Central memory CD8-positive, alpha-beta T cell (primary cell): ENCODE measurements at regions not wholly inside any gene's neighbourhood (a gene's known extent, or its start where the extent isn't known, plus 50 kb on each side); places are given as distances from the start of the nearest gene placed in this dataset.

Experiments
- ATAC-seq: fragments of 150-1000 bp; cut with Tn5 transposase; replicated peaks from 2 replicates; pipeline ENCODE4 v1.10.0; 2022; ENCODE audit warnings: mild to moderate bottlenecking, moderate FRiP score, moderate number of reproducible peaks; ENCODE audit not compliant: poor library complexity, severe bottlenecking; ENCODE audit errors: extremely low read depth
- DNase-seq, 2 donors: peaks; one replicate each; pipeline ENCODE4 v3.0.0; 2021; ENCODE audit warnings: low spot score in 2 of 2
- H3K27ac Mint-ChIP-seq: one replicate; pipeline ENCODE4 v1.8.0; 2022; ENCODE audit warnings: low read depth, mild to moderate bottlenecking, moderate library complexity, mixed read lengths
- H3K27me3 Mint-ChIP-seq: one replicate; pipeline ENCODE4 v1.8.0; 2022; ENCODE audit warnings: mixed read lengths
- H3K36me3 Mint-ChIP-seq: one replicate; pipeline ENCODE4 v1.8.0; 2022; ENCODE audit warnings: mild to moderate bottlenecking, moderate library complexity, mixed read lengths; ENCODE audit not compliant: insufficient read depth
- H3K4me1 Mint-ChIP-seq: one replicate; pipeline ENCODE4 v1.8.0; 2022; ENCODE audit warnings: mixed read lengths
- H3K4me3 Mint-ChIP-seq: one replicate; pipeline ENCODE4 v1.8.0; 2022; ENCODE audit warnings: mild to moderate bottlenecking, moderate library complexity, mixed read lengths
- H3K9me3 Mint-ChIP-seq: one replicate; pipeline ENCODE4 v1.8.0; 2022; ENCODE audit warnings: mixed read lengths

DNA sequence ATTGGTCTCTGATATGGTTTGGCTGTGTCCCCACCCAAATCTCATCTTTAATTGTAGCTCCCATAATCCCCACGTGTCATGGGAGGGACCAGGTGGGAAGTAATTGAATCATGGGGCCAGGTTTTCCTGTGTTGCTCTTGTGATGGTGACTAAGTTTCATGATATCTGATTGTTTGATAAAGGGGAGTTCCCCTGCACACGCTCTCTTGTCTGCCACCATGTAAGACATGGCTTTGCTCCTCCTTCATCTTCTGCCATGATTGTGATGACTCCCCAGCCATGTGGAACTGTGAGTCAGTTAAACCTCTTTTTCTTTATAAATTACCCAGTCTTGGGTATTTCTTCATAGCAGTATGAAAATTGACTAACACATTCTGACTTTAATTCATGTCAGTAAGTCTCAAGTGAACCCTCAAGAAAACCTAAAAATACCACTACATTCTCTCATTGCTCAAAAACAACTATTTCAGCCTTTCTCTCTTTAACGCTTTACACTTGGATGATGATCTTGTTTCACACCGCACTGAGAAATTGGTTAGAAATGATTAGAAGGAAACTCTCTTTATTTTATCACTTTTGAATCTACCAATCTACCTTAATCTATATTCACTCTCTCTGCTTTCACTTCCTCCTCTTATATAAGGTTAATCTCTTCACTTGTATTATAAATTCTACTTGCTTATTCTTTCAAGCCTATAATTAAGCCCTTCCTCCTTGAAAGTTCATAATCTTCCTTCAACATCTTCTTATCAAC, 110.1 kb downstream of the GALR1 start:
- ATAC-seq, result no peak
- Mint-ChIP-seq H3K9me3 (peaks cover 29% of the 10 kb centered on the region), H3K4me1 (no peaks in the 10 kb centered on the region), H3K4me3 (no peak overlapping the region), H3K36me3 (no peaks in the 10 kb centered on the region), H3K27ac (no peak overlapping the region), H3K27me3 (peaks cover 81% of the 10 kb centered on the region)
- DNase-seq, result no peak

DNA sequence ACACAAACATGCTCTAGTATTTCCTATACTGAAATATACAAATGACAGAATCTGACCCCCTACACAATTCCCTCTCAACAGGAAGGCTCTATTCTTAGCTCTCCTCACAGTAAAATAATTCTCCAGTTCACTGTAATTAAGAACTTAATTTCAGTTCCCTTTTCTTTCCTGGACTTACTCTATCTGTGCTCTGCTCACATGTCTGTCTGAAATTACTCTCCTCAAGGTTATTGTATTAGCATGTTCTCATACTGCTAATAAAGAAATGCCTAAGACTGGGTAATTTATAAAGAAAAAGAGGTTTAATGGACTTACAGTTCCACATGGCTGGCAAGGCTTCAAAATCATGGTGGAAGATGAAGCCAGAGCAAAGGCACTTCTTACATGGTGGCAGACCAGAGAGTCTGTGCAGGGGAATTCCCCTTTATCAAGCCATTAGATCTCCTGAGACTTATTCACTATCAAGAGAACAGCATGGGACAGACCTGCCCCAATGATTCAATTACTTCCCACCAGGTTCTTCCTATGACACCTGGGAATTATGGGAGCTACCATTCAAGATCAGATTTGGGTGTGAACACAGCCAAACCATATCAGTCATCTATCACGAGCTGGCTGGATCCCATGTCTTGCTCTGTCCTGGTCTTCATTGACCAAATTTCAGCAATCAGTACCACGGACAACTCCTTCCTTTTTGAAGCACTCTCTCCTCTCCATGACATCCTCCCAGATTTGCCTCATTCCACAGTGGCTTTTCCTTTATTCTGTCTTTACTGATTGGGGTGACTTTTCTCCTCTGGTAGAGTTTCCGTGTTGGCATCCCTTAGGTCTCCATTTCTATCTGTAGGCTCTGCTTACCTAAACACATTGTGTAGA, 110.9 kb downstream of the GALR1 start:
- Mint-ChIP-seq H3K36me3 (no peaks in the 10 kb centered on the region), H3K9me3 (peaks cover 29% of the 10 kb centered on the region), H3K27me3 (peaks cover 81% of the 10 kb centered on the region), H3K4me3 (no peak overlapping the region), H3K27ac (no peak overlapping the region), H3K4me1 (no peaks in the 10 kb centered on the region)
- no peak for ATAC-seq
- no peak for DNase-seq

GRCh38 chr18:77361382-77361781, 111.7 kb downstream of the GALR1 start:
- DNase-seq (no peak), ATAC-seq (no peak)
- H3K27ac Mint-ChIP-seq, result no peak overlapping the region
- H3K4me1 Mint-ChIP-seq, result no peaks in the 10 kb centered on the region
- peaks cover 81% of the 10 kb centered on the region for H3K27me3 Mint-ChIP-seq
- peaks cover 29% of the 10 kb centered on the region for H3K9me3 Mint-ChIP-seq
- H3K36me3 Mint-ChIP-seq, result no peaks in the 10 kb centered on the region
- no peak overlapping the region for H3K4me3 Mint-ChIP-seq

DNA sequence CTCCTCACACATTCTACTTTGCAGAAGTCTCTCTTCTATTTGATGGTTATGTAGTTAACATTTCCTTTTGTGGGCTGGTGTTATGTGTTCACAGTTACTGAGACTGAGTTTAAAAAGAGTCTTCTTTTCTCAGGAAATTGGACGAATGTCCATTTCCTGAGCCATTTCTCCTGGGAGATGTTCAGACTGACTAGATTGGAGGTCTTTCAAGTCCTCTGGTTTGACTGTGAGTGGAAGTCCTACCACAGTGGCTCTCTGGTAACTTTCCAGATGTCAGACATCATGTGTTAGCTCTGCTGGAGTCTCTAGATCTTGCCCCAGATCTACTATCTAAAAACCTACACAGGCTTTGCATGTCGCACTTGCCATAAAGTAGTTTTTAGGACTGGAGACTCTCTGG, 116.0 kb downstream of the GALR1 start:
- peaks cover 24% of the 10 kb centered on the region for H3K9me3 Mint-ChIP-seq

GRCh38 chr18:77366067-77366719, 116.5 kb downstream of the GALR1 start:
- Mint-ChIP-seq H3K27me3 (peaks cover 81% of the 10 kb centered on the region), H3K9me3 (peaks cover 19% of the 10 kb centered on the region), H3K4me3 (no peak overlapping the region), H3K27ac (no peak overlapping the region), H3K4me1 (no peaks in the 10 kb centered on the region), H3K36me3 (no peaks in the 10 kb centered on the region)
- ATAC-seq, result peak; percentile 43
- no peak for DNase-seq

More for the DNA sequence above, 116.0 kb downstream of the GALR1 start:
- no peak overlapping the region for H3K4me3 Mint-ChIP-seq
- H3K27me3 Mint-ChIP-seq, result peaks cover 86% of the 10 kb centered on the region
- no peaks in the 10 kb centered on the region for H3K36me3 Mint-ChIP-seq
- H3K4me1 Mint-ChIP-seq, result no peaks in the 10 kb centered on the region
- H3K27ac Mint-ChIP-seq, result no peak overlapping the region
- ATAC-seq (no peak), DNase-seq (no peak)

DNA sequence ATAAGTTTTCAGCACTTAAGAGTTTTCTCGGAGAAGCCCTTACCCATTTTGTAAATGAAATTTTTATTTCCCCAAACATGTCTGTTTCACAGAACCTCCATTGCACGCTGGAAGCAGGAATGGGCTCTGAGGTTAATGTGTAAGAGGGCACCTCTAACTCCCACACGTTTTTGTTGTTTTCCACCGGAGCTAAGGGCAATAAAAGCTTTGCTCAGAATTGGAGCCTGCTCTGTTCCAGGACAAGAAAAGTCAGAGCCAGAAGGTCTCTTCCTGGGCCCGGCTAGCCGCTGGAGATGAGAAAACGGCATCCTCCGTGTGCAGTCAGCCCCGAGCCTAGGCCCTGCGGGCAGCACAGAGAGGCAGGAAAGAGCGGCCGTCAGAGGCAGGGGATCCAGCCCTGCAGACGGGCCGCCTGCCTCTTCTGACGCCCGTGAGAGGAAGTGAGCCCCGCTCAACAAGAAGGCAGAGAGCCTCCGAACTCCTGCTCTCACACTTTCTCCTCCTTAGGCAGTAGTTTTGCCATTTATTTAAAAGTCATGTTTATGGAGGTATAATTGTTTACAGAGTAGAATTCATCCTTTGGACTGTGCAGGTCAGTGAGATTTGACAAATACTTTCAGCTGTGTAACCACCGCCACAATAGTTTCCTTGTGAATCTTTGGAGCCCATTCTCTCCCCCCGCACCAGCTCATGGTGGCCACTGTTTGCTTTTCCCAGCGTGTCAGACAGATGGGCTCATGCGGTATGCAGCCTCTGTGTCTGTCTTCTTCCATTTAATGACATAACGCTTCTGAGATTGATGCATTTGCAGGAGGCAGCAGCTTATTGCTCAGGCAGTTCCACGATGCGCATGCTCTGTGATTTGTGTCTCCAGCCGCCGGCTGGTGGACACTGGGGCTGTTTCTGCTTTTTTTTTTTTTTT, 117.3 kb downstream of the GALR1 start:
- H3K27ac Mint-ChIP-seq, result no peak overlapping the region
- no peaks in the 10 kb centered on the region for H3K4me1 Mint-ChIP-seq
- ATAC-seq, result no peak
- peaks cover 15% of the 10 kb centered on the region for H3K9me3 Mint-ChIP-seq
- H3K36me3 Mint-ChIP-seq, result no peaks in the 10 kb centered on the region
- peaks cover 73% of the 10 kb centered on the region for H3K27me3 Mint-ChIP-seq
- no peak overlapping the region for H3K4me3 Mint-ChIP-seq
- DNase-seq, result no peak

DNA sequence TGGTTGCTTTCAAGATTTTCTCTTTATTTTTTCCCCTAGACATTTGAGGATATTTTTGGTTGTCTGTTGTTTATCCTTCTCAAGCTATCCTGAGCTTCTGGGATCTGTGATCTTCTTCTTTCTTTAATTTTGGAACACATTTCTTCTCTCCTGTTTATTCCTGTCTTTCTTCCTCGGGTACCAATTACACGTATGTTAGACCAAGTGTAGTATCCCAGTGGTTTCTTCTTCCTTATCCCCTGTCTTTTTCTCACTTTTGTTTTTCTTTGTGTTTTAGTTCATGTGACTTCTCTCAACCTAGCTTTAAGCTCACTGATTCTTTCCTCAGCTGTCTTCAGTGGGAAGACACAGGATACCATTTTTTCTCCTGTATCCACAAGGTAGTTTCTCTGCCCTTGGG, 120.0 kb downstream of the GALR1 start:
- peaks cover 6% of the 10 kb centered on the region for H3K9me3 Mint-ChIP-seq
- H3K4me1 Mint-ChIP-seq, result no peaks in the 10 kb centered on the region
- H3K27ac Mint-ChIP-seq, result no peak overlapping the region
- no peak overlapping the region for H3K4me3 Mint-ChIP-seq
- DNase-seq (no peak), ATAC-seq (no peak)
- no peaks in the 10 kb centered on the region for H3K36me3 Mint-ChIP-seq
- H3K27me3 Mint-ChIP-seq, result peaks cover 46% of the 10 kb centered on the region

DNA sequence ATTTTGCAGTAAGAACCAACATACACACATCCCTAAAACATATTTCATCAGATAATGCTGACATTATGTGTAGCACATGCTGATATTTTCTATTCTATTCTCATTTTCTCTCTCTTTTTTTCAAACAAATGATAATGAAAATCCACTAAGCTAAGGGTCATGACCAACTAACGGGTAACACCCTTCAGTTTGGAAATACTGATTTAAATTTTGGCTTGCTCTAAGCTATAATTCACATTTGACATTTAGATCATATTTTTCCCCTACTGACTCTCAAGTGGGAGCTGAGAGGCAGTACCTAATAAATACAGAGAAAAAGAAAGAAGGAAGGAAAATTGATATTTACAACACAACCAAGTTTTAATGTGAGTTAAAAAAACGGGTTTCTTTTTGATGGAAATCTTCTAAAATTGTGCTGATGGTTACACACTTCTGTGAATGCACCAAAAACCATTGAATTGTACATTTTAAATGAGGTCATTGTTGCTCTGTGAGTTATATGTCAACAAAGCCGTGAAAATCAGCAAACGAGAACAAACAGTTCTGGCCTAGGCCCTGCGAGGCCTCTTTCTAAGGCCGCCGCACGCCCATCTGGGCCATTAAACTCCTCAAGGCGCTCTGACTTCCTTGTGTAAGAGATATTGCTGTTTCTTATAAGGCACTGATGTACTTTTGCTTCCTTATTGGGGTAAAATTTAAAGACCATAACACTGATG, 124.2 kb downstream of the GALR1 start:
- DNase-seq (no peak), ATAC-seq (no peak)
- Mint-ChIP-seq H3K27ac (no peak overlapping the region), H3K36me3 (no peaks in the 10 kb centered on the region), H3K9me3 (peaks cover 6% of the 10 kb centered on the region), H3K27me3 (peaks cover 24% of the 10 kb centered on the region), H3K4me3 (no peak overlapping the region), H3K4me1 (no peaks in the 10 kb centered on the region)

DNA sequence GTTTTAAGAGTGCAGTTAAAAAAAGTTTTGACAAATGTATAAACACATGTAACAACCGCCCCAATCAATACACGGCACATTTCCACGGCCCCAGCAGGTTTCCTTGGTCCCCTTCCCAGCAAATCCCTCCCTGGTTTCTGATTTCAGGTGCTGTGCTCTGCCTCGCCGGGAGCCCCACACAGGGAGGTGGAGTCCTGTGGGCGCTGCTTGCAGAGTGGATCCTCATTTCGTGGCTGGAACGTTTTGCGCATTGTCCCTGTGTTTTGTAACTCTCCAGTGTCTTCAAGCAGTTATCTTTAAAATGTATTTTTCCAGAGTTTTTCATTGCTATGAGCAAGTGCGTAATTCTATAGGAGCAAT, 124.8 kb downstream of the GALR1 start:
- peaks cover 24% of the 10 kb centered on the region for H3K27me3 Mint-ChIP-seq
- DNase-seq (no peak), ATAC-seq (no peak)
- H3K27ac Mint-ChIP-seq, result no peak overlapping the region
- peaks cover 6% of the 10 kb centered on the region for H3K9me3 Mint-ChIP-seq
- no peaks in the 10 kb centered on the region for H3K4me1 Mint-ChIP-seq
- no peak overlapping the region for H3K4me3 Mint-ChIP-seq
- no peaks in the 10 kb centered on the region for H3K36me3 Mint-ChIP-seq

DNA sequence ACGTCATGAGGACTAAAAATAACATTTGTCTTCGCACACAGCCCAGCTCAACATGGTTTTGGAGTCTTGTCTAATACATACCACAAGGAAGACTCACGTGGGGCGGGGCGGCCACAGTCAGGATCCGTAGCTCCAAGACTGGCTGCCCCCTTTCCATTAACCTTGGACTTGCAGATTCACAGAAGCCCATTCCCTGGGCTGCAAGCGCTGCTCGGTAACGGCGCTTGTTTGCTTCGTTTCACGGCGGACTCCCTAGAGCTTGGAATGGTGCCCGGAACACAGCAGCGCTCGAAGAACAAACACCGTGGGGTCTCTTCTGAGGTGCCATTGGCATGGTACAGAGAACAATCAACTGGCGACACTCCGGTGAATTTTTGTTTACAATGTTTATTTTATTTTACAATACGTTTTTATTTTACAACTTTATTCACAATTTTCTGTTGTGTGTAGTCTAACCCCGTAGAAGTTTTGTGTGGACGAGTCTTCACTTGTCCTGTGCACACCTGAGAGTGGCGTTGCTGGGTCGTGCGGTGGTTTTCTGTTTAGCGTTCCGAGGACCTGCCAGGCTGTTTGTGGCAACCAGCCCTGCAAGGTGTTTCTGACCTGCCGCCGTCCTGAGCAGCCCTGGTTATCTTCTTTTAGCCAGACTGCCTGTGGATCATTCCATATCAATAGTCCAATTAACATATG, 126.5 kb downstream of the GALR1 start:
- no peak overlapping the region for H3K27ac Mint-ChIP-seq
- no peak overlapping the region for H3K4me3 Mint-ChIP-seq
- DNase-seq, result no peak
- peaks cover 28% of the 10 kb centered on the region for H3K27me3 Mint-ChIP-seq
- no peaks in the 10 kb centered on the region for H3K36me3 Mint-ChIP-seq
- no peaks in the 10 kb centered on the region for H3K4me1 Mint-ChIP-seq
- ATAC-seq, result no peak
- no peaks in the 10 kb centered on the region for H3K9me3 Mint-ChIP-seq

GRCh38 chr18:77376733-77377094, 127.1 kb downstream of the GALR1 start:
- Mint-ChIP-seq H3K27ac (no peak overlapping the region), H3K36me3 (no peaks in the 10 kb centered on the region), H3K4me1 (no peaks in the 10 kb centered on the region), H3K27me3 (peaks cover 33% of the 10 kb centered on the region), H3K9me3 (no peaks in the 10 kb centered on the region), H3K4me3 (no peak overlapping the region)
- ATAC-seq (no peak), DNase-seq (no peak)
